Small intestine (tissue), 7 donors: ENCODE measurements at regions not wholly inside any gene's neighbourhood (a gene's known extent, or its start where the extent isn't known, plus 50 kb on each side); places are given as distances from the start of the nearest gene placed in this dataset.
"Not testable (repeated sequence)": the region's sequence is repeated elsewhere in the genome, so short reads cannot be mapped to it uniquely, and the experiment has no call there.

ENCODE experiments used
- DNase-seq, 2 donors: peaks; one replicate each; pipeline versions ENCODE4 v3.0.0 to v3.0.0-alpha.2; 2013
- FAIRE-seq: peaks from 2 replicates; lab custom pipeline; 2012; peaks lifted over from hg19 to GRCh38; lab: Jason Lieb, UNC
- H3K27ac ChIP-seq, 3 donors: one replicate each; pipeline ENCODE4 v1.5.1; 2013; ENCODE audit warnings: low read length in 2 of 3, mild to moderate bottlenecking in 2 of 3, control low read depth in 1 of 3, inconsistent platforms in 1 of 3, low read depth in 1 of 3, moderate library complexity in 1 of 3
- H3K27me3 ChIP-seq, 3 donors: one replicate each; pipeline ENCODE4 v1.6.1; 2013; ENCODE audit warnings: low read length in 3 of 3, inconsistent platforms in 1 of 3; ENCODE audit not compliant: control insufficient read depth in 3 of 3, insufficient read depth in 3 of 3
- H3K36me3 ChIP-seq, 3 donors: one replicate each; pipeline ENCODE4 v1.6.1; 2013; ENCODE audit warnings: low read length in 3 of 3, inconsistent platforms in 1 of 3, low read depth in 1 of 3, mild to moderate bottlenecking in 1 of 3, moderate library complexity in 1 of 3; ENCODE audit not compliant: control insufficient read depth in 3 of 3, insufficient read depth in 2 of 3
- H3K4me1 ChIP-seq, 3 donors: one replicate each; pipeline ENCODE4 v1.6.1; 2013; ENCODE audit warnings: low read length in 2 of 3, inconsistent platforms in 1 of 3, low read depth in 1 of 3, mild to moderate bottlenecking in 1 of 3, moderate library complexity in 1 of 3; ENCODE audit not compliant: control insufficient read depth in 3 of 3, insufficient read depth in 2 of 3
- H3K4me3 ChIP-seq, 3 donors: one replicate each; pipeline ENCODE4 v1.5.1; 2013; ENCODE audit warnings: low read length in 3 of 3, control low read depth in 1 of 3, inconsistent platforms in 1 of 3, low read depth in 1 of 3, mild to moderate bottlenecking in 1 of 3, moderate library complexity in 1 of 3
- H3K9me3 ChIP-seq, 2 donors: one replicate each; pipeline ENCODE4 v1.6.1; 2013; ENCODE audit warnings: low read depth in 1 of 2, low read length in 1 of 2; ENCODE audit not compliant: control insufficient read depth in 2 of 2, insufficient read depth in 1 of 2
- WGBS, 3 donors: extraction: QIAGEN DNeasy Blood & Tissue Kit; methylation state at CpG; one replicate each; pipeline ENCODE4 v1.1.7; 2013; 5-methylcytosine and 5-hydroxymethylcytosine counted together
- donor health status: healthy with polysubstance abuse.
- donor health status: control.
- donor health status: control.
- donor health status: Bipolar disorder and iron deficiency.
- donor health status: healthy.

GRCh38 chr22:35173655-35174054, 83.6 kb upstream of the HMGXB4 start:
- Histone ChIP-seq H3K27me3 (peaks cover 0 to 3% (median 0%) of the 10 kb centered on the region in 3 donors), H3K36me3 (no peaks in the 10 kb centered on the region), H3K4me1 (no peaks in the 10 kb centered on the region), H3K27ac (no peak overlapping the region), H3K4me3 (no peak overlapping the region), H3K9me3 (no peaks in the 10 kb centered on the region)
- WGBS, 3 donors, result 59 to 91% (median 86%) methylated on average over 2 of the region's 2 CpGs
- DNase-seq (no peak), FAIRE-seq (no peak)

DNA sequence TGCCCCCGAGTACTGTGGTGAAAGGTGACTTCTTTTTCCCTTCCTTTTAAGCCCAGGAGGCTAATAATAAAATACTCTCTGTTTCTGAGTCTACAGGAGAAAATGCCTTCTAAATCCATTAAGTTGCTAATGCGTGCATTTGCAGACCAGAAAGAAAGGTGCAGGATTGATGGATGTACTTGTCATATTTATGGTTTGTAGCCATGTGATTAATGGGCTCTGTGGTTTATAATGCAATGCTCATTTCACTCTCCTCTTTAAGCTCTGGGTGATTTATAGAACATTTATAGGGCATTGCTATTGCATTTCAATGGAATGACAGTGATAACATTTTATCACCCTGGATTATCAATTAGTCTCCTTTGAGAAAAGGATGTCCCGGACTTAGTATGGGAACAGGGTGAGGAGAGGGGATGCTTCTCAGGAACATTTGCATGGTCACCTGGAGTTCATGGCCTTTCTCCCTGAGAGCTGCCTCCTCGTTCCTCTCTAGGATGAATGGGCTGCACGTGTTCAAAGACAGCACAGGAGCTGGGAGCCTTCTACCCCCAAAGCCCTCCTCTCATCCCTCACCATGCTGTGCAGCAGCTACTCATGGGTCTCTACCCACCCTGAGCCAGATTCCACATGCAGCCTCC, 82.8 kb upstream of the HMGXB4 start:
- 19 to 39% (median 27%) methylated on average over 5 of the region's 5 CpGs for WGBS, 3 donors
- Histone ChIP-seq H3K36me3 (no peaks in the 10 kb centered on the region), H3K27me3 (peaks cover 0 to 3% (median 0%) of the 10 kb centered on the region in 3 donors), H3K27ac (no peak overlapping the region), H3K4me1 (no peaks in the 10 kb centered on the region), H3K9me3 (no peaks in the 10 kb centered on the region), H3K4me3 (no peak overlapping the region)
- no peak for DNase-seq
- no peak for FAIRE-seq

DNA sequence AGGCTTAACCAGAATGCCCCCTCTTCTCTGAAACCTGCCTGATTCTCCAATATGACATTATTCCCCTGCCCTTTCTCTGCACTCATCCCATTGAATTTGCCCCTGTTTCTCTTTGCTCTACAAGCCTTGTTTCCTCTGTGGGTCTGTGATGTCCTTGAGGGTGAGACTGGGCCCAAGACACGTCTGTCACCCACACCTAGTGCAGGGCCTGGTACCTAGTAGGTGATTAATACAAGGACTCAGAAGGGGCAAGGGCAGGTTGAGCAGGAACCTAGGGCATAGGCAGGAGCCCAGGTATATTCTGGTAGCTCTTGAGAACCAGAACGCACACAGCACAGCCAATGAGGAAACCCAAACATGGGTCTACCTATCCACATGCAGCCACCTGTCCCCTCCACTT, 81.9 kb upstream of the HMGXB4 start:
- Histone ChIP-seq H3K27ac (no peak overlapping the region), H3K9me3 (no peaks in the 10 kb centered on the region), H3K27me3 (peaks cover 0 to 3% (median 0%) of the 10 kb centered on the region in 3 donors), H3K36me3 (no peaks in the 10 kb centered on the region), H3K4me3 (no peak overlapping the region), H3K4me1 (no peaks in the 10 kb centered on the region)
- FAIRE-seq (no peak), DNase-seq (no peak)
- 32 to 70% (median 58%) methylated on average over 2 of the region's 2 CpGs for WGBS, 3 donors

DNA sequence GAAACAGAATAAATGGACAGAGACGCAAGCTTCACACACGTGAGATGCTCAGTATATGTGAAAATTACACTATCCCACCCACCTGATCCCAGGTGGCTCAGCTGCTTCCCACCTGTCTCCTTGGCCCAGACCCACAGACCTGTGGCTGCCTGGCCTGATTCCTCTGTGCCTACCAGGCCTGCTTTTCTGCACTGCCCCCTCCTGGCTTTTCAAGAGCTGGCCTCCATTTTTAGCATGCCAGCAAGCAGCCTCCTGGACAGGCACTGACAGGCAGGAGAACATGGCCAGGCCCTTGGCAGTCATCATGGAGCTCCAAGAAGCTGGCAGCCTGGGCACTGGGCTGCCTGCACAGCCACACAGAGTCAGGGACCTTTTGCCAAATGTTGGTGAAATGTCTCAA, 79.5 kb upstream of the HMGXB4 start:
- Histone ChIP-seq H3K27ac (no peak overlapping the region), H3K4me1 (no peaks in the 10 kb centered on the region), H3K4me3 (no peak overlapping the region), H3K27me3 (peaks cover 0 to 2% (median 0%) of the 10 kb centered on the region in 3 donors), H3K9me3 (no peaks in the 10 kb centered on the region), H3K36me3 (no peaks in the 10 kb centered on the region)
- no peak for DNase-seq
- FAIRE-seq, result no peak
- 64 to 78% (median 71%) methylated on average over 2 of the region's 2 CpGs for WGBS, 3 donors

- H3K36me3 ChIP-seq, result no peaks in the 10 kb centered on the region
- H3K9me3 ChIP-seq, result no peaks in the 10 kb centered on the region
- H3K4me3 ChIP-seq, result no peak overlapping the region
- no peak for FAIRE-seq
- no peak overlapping the region for H3K27ac ChIP-seq
- H3K4me1 ChIP-seq, result no peaks in the 10 kb centered on the region
- no peak for DNase-seq
- no peaks in the 10 kb centered on the region for H3K27me3 ChIP-seq
- WGBS, 3 donors, result 92 to 95% (median 92%) methylated on average over 10 of the region's 10 CpGs
These were observed 78.8 kb upstream of the HMGXB4 start for GRCh38 chr22:35178446-35178845.

DNA sequence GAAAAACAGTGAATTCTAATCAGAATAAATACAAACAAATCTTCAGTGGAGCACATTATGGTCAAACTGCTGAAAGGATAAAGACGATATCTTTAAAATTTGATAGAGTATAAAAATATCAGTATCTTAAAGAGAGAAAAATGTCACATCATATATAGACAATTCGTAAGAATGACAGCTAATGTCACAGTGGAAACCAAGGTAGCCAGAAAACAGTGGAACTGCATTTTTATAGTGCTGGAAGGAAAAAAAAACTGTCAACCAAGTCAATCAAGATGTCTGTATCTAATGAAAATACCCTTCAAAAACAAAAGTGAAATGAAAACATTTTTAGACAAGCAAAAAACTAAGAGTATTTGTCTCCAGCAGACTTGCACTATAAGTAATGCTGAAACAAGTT, 73.4 kb upstream of the HMGXB4 start:
- H3K4me3 ChIP-seq, result no peak overlapping the region
- H3K9me3 ChIP-seq, result peaks cover 0 to 2% of the 10 kb centered on the region in 2 donors
- peaks cover 0 to 2% (median 0%) of the 10 kb centered on the region in 3 donors for H3K27me3 ChIP-seq
- no peaks in the 10 kb centered on the region for H3K36me3 ChIP-seq
- DNase-seq, result no peak
- 48 to 68% (median 51%) methylated on average over 2 of the region's 2 CpGs for WGBS, 3 donors
- FAIRE-seq, result no peak
- no peak overlapping the region for H3K27ac ChIP-seq
- no peaks in the 10 kb centered on the region for H3K4me1 ChIP-seq

DNA sequence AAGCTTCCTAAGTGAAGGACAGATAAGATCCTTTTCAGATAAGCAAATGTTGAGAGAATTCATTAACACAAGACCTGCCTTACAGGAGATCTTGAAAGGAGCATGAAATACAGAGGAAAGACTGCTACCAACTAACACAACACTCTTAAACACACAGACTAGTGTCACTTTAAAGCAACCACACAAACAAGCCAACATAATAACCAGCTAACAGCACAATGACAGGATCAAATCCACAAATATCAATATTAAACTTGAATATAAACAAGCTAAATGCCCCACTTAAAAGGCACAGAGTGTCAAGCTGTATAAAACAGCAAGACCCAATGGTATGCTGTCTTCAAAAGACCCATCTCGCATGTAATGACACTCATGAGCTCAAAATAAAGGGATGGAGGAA, 70.8 kb upstream of the HMGXB4 start:
- peaks cover 0 to 2% (median 0%) of the 10 kb centered on the region in 3 donors for H3K27me3 ChIP-seq
- WGBS, 3 donors, result 63 to 80% (median 74%) methylated on average over 1 of the region's 1 CpG
- H3K36me3 ChIP-seq, result no peaks in the 10 kb centered on the region
- no peak for FAIRE-seq
- no peak for DNase-seq
- no peak overlapping the region for H3K27ac ChIP-seq
- no peaks in the 10 kb centered on the region for H3K4me1 ChIP-seq
- peaks cover 0 to 8% of the 10 kb centered on the region in 2 donors for H3K9me3 ChIP-seq
- no peak overlapping the region for H3K4me3 ChIP-seq

GRCh38 chr22:35188930-35189329, 68.4 kb upstream of the HMGXB4 start:
- H3K9me3 ChIP-seq, DNase-seq, H3K36me3 ChIP-seq, H3K4me1 ChIP-seq, H3K27me3 ChIP-seq, FAIRE-seq, H3K4me3 ChIP-seq, H3K27ac ChIP-seq: not testable (repeated sequence)
- 91 to 100% (median 100%) methylated on average over 1 of the region's 1 CpG for WGBS, 3 donors

DNA sequence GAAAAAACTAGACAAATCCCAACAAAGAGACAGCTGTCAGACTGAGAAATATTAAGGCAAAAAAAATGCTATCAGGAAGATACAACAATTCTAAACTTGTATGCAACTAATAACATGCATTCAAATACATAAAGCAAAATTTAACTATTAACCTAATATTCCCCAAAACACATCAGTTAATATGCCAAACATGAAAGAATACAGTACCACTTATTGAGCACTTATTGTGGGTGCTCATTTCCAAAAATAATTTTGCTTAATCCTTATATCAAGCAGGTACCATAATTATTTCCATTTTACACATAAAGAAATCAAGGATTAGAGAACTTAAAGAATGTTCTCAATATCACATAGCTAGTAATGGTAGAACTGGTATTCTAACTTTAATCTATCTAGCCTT, 67.7 kb upstream of the HMGXB4 start:
- H3K27ac ChIP-seq, result no peak overlapping the region
- peaks cover 0 to 2% (median 0%) of the 10 kb centered on the region in 3 donors for H3K27me3 ChIP-seq
- no peaks in the 10 kb centered on the region for H3K4me1 ChIP-seq
- DNase-seq, result no peak
- no peak overlapping the region for H3K4me3 ChIP-seq
- no peak for FAIRE-seq
- H3K36me3 ChIP-seq, result no peaks in the 10 kb centered on the region
- H3K9me3 ChIP-seq, result peaks cover 0 to 8% of the 10 kb centered on the region in 2 donors
